Upper lobe of right lung (tissue), 1 donor: ENCODE measurements at regions not wholly inside any gene's neighbourhood (a gene's known extent, or its start where the extent isn't known, plus 50 kb on each side); places are given as distances from the start of the nearest gene placed in this dataset.
A peak's percentile ranks its signal among the peaks of the same experiment; 100 is the strongest.

Source experiments
- ATAC-seq: fragments of 200-7000 bp; cut with Tn5 transposase; one replicate; pipeline ENCODE4 v1.9.1; 2020; ENCODE audit warnings: mild to moderate bottlenecking, moderate library complexity
- DNase-seq: peaks from one replicate; pipeline ENCODE4 v3.0.0-alpha.2; 2020
- H3K27ac ChIP-seq: fragments of 200-600 bp; one replicate; pipeline ENCODE4 v1.8.0; 2022
- H3K27me3 ChIP-seq: fragments of 200-600 bp; one replicate; pipeline ENCODE4 v1.8.0; 2022; ENCODE audit warnings: mild to moderate bottlenecking
- H3K36me3 ChIP-seq: fragments of 200-600 bp; one replicate; pipeline ENCODE4 v1.8.0; 2022
- H3K4me1 ChIP-seq: fragments of 200-600 bp; one replicate; pipeline ENCODE4 v1.8.0; 2022
- H3K4me3 ChIP-seq: fragments of 200-600 bp; one replicate; pipeline ENCODE4 v1.8.0; 2022; ENCODE audit warnings: mild to moderate bottlenecking
- H3K9me3 ChIP-seq: fragments of 200-600 bp; one replicate; pipeline ENCODE4 v1.8.0; 2022
- CTCF ChIP-seq: fragments of 200-600 bp; IDR thresholded peaks from one replicate; pipeline ENCODE4 v1.8.0; 2022; ENCODE audit warnings: antibody characterized with exemption
- intact Hi-C: fragments of 100-400 bp; cut with DNase I; formaldehyde crosslinking; loops from one replicate; pipeline ENCODE4 v1.11.0; 2022
- donor health status: DM: no; HTN: yes; CAD: no; lungs with severe emphysema.

- Histone ChIP-seq H3K4me1 (peaks cover 23% of the 10 kb centered on the region), H3K27me3 (no peaks in the 10 kb centered on the region), H3K9me3 (no peaks in the 10 kb centered on the region), H3K36me3 (no peaks in the 10 kb centered on the region), H3K4me3 (no peak overlapping the region), H3K27ac (no peak overlapping the region)
- intact Hi-C loops = loop anchor here (10.0 kb wide), 1 partner anchor 415 kb away; no protein-coding TSS in a partner anchor
- DNase-seq (no peak), ATAC-seq (no peak)
- no peak for TF ChIP-seq CTCF
Measured at GRCh38 chr2:37829616-37830395, 95.3 kb upstream of the RMDN2 start.

- Histone ChIP-seq H3K4me3 (no peak overlapping the region), H3K36me3 (no peaks in the 10 kb centered on the region), H3K27me3 (no peaks in the 10 kb centered on the region), H3K9me3 (no peaks in the 10 kb centered on the region), H3K27ac (no peak overlapping the region), H3K4me1 (peaks cover 23% of the 10 kb centered on the region)
- ATAC-seq = no peak
- DNase-seq = no peak
- no peak for TF ChIP-seq CTCF
- intact Hi-C loops = loop anchor here (10.0 kb wide), 1 partner anchor 416 kb away; no protein-coding TSS in a partner anchor
Measured at GRCh38 chr2:37830636-37831035, 94.5 kb upstream of the RMDN2 start.

- TF ChIP-seq CTCF = no peak
- no peaks in the 10 kb centered on the region for H3K27me3 ChIP-seq
- DNase-seq = no peak
- H3K4me1 ChIP-seq = peaks cover 23% of the 10 kb centered on the region
- no peak overlapping the region for H3K4me3 ChIP-seq
- ATAC-seq = no peak
- no peaks in the 10 kb centered on the region for H3K36me3 ChIP-seq
- no peak overlapping the region for H3K27ac ChIP-seq
- H3K9me3 ChIP-seq = no peaks in the 10 kb centered on the region
- intact Hi-C loops = loop anchor here (10.0 kb wide), 1 partner anchor 416 kb away; no protein-coding TSS in a partner anchor
Measured at GRCh38 chr2:37831081-37831780, 93.9 kb upstream of the RMDN2 start.

- ATAC-seq = peak; percentile 94
- no peak overlapping the region for H3K27ac ChIP-seq
- peak; percentile 87 for TF ChIP-seq CTCF
Measured at GRCh38 chr2:37832590-37833197, 92.4 kb upstream of the RMDN2 start.

GRCh38 chr2:37833423-37833822, 91.7 kb upstream of the RMDN2 start:
- H3K27me3 ChIP-seq = no peaks in the 10 kb centered on the region
- no peaks in the 10 kb centered on the region for H3K9me3 ChIP-seq
- H3K27ac ChIP-seq = no peak overlapping the region
- ATAC-seq (no peak), DNase-seq (no peak)
- intact Hi-C loops = loop anchor here (10.0 kb wide), 1 partner anchor 419 kb away; no protein-coding TSS in a partner anchor
- no peaks in the 10 kb centered on the region for H3K36me3 ChIP-seq
- H3K4me1 ChIP-seq = peaks cover 23% of the 10 kb centered on the region
- TF ChIP-seq CTCF = no peak
- no peak overlapping the region for H3K4me3 ChIP-seq

More at GRCh38 chr2:37832590-37833197, 92.4 kb upstream of the RMDN2 start:
- Histone ChIP-seq H3K36me3 (no peaks in the 10 kb centered on the region), H3K27me3 (no peaks in the 10 kb centered on the region), H3K4me3 (no peak overlapping the region), H3K4me1 (peaks cover 23% of the 10 kb centered on the region), H3K9me3 (no peaks in the 10 kb centered on the region)
- intact Hi-C loops = loop anchor here (10.0 kb wide), 1 partner anchor 418 kb away; no protein-coding TSS in a partner anchor
- DNase-seq = peak; percentile 87
